ENCODE measurements at regions not wholly inside any gene's neighbourhood (a gene's known extent, or its start where the extent isn't known, plus 50 kb on each side); places are given as distances from the start of the nearest gene placed in this dataset.

DNA sequence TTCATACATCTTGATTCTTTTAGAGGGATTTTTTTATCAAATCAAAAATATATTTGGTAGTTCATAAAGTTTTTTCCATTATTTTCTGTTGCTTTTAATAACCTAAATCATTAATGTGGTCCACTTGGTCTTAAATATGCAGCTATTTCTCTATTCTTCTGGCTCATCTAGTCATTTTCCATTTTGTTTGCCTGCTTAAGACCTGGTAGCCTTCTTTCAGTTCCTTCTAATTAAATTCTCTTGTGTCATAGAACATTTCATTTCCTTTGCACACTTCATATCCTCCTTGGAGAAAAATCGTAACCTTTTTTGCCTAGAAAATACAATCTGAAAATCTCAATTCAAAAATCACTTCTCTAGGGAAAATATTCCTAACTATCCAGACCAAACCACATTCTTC, 387.0 kb downstream of the LRFN5 start:
- Histone ChIP-seq H3K27me3 (no peaks in the 10 kb centered on the region), H3K4me1 (no peaks in the 10 kb centered on the region), H3K36me3 (no peaks in the 10 kb centered on the region), H3K4me3 (no peak overlapping the region), H3K27ac (no peak overlapping the region), H3K9me3 (no peaks in the 10 kb centered on the region)
- intact Hi-C loops (cut with DNase I): no loop called here
- ATAC-seq (no peak), DNase-seq (no peak)
- TF ChIP-seq, protein P1, sequence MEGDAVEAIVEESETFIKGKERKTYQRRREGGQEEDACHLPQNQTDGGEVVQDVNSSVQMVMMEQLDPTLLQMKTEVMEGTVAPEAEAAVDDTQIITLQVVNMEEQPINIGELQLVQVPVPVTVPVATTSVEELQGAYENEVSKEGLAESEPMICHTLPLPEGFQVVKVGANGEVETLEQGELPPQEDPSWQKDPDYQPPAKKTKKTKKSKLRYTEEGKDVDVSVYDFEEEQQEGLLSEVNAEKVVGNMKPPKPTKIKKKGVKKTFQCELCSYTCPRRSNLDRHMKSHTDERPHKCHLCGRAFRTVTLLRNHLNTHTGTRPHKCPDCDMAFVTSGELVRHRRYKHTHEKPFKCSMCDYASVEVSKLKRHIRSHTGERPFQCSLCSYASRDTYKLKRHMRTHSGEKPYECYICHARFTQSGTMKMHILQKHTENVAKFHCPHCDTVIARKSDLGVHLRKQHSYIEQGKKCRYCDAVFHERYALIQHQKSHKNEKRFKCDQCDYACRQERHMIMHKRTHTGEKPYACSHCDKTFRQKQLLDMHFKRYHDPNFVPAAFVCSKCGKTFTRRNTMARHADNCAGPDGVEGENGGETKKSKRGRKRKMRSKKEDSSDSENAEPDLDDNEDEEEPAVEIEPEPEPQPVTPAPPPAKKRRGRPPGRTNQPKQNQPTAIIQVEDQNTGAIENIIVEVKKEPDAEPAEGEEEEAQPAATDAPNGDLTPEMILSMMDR (IDR thresholded peaks at IDR 0.05): no peak

DNA sequence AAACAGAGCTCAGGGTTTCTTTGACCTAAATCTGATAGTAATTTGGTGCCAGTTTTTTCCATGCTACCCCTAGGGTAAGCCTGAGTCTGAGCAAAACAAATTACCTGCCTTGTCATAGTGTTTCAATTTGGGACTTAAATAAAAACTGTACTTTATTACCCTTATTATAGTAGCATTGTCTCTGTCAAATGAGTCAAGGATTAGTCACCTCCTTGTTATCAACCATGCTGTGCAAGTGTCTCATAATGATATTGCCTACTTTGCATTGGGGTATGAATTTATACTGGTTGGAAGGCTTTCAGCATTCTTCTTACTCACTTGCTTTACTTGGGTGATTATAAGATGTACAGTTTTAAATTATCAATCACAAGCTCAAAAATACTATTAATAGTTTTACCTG, 380.0 kb downstream of the LRFN5 start:
- Histone ChIP-seq H3K36me3 (no peaks in the 10 kb centered on the region), H3K9me3 (no peaks in the 10 kb centered on the region)
- intact Hi-C loops (cut with DNase I): no loop called here

DNA sequence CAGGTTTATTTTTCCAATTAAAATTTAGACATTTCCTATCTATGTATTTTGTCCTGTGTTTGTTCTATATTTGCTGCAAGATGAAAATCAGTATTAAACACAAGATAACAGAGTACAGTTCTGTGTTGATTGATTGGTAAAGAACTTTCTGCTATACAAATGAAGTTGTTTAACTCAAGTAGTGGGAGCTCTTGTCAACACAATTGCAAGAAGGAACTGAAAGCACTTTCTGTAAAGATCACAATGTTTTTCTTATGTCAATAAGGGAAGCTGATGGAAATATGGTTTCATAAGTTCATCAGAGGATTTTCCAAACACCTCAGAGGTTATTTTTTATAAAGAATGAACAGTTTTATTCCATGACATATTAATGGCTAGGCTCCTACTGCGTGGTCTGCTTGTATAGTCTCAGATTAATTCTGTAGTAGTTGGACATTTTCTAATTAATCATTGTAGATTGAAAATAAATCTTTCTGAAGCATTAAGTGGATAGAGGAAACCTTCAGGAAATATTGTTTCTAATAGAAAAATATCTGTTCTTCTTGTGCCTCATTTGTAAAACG, 379.5 kb downstream of the LRFN5 start:
- no peaks in the 10 kb centered on the region for H3K36me3 ChIP-seq
- ATAC-seq: no peak

More for the DNA sequence above, 380.0 kb downstream of the LRFN5 start:
- Histone ChIP-seq H3K4me3 (no peak overlapping the region), H3K27ac (no peak overlapping the region), H3K27me3 (no peaks in the 10 kb centered on the region), H3K4me1 (no peaks in the 10 kb centered on the region)
- ATAC-seq: no peak
- no peak for DNase-seq
- TF ChIP-seq, protein P1 (IDR thresholded peaks at IDR 0.05): no peak

DNA sequence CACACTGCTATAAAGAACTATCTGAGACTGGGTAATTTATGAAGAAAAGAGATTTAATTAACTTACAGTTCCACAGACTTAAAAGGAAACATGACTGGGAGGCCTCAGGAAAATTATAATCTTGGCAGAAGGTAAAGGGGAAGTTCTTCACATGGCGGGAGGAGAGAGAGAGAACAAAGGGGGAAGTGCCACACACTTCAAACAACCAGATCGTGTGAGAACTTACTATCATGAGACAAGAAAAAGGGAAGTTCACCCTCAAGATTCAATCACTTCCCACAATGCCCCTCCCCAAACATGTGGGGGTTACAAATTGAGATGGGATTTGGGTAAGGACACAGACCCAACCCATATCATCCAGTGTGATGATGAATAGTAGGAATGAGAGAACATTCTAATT, 366.5 kb downstream of the LRFN5 start:
- Histone ChIP-seq H3K4me1 (no peaks in the 10 kb centered on the region), H3K27ac (no peak overlapping the region), H3K36me3 (no peaks in the 10 kb centered on the region), H3K27me3 (no peaks in the 10 kb centered on the region), H3K9me3 (peaks cover 0 to 41% of the 10 kb centered on the region in 2 donors), H3K4me3 (no peak overlapping the region)
- no peak for DNase-seq
- no peak for ATAC-seq
- TF ChIP-seq, protein P1 (IDR thresholded peaks at IDR 0.05): no peak
- intact Hi-C loops (cut with DNase I): no loop called here

More for the DNA sequence above, 379.5 kb downstream of the LRFN5 start:
- TF ChIP-seq, protein P1 (IDR thresholded peaks at IDR 0.05): no peak
- intact Hi-C loops (cut with DNase I): no loop called here
- no peak for DNase-seq
- no peak overlapping the region for H3K4me3 ChIP-seq
- no peak overlapping the region for H3K27ac ChIP-seq
- H3K27me3 ChIP-seq: no peaks in the 10 kb centered on the region
- no peaks in the 10 kb centered on the region for H3K9me3 ChIP-seq
- no peaks in the 10 kb centered on the region for H3K4me1 ChIP-seq

DNA sequence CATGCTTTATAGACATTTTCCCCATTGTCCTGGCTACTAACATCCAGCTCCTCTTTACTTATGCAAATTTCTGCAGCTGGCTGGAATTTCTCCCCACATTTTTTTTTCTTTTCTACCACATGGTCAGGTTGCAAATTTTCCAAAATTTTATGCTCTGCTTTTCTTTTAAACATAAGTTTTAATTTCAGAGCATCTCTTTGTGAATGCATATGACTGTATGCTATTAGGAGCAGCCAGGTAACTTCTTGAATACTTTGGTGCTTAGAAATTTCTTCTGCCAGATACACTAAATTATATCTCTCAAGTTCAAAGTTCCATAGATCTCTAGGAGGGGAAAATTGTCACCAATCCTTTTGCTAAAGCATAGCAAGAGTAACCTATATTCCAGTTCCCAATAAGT, 365.9 kb downstream of the LRFN5 start:
- Histone ChIP-seq H3K36me3 (no peaks in the 10 kb centered on the region), H3K4me3 (no peak overlapping the region), H3K9me3 (peaks cover 0 to 41% of the 10 kb centered on the region in 2 donors), H3K27me3 (no peaks in the 10 kb centered on the region), H3K27ac (no peak overlapping the region), H3K4me1 (no peaks in the 10 kb centered on the region)
- intact Hi-C loops (cut with DNase I): no loop called here
- DNase-seq: no peak
- ATAC-seq: no peak
- TF ChIP-seq, protein P1 (IDR thresholded peaks at IDR 0.05): no peak
